H1 (cell line): ENCODE measurements at regions not wholly inside any gene's neighbourhood (a gene's known extent, or its start where the extent isn't known, plus 50 kb on each side); places are given as distances from the start of the nearest gene placed in this dataset.

ENCODE experiments used
- CTCF ChIA-PET: fragments of 300-600 bp; sonication (Branson Sonifier 250); formaldehyde crosslinking; loops from one replicate; lab custom pipeline; 2021; ENCODE audit not compliant: partially characterized antibody; lab: Charles Lee
- POLR2A ChIA-PET: fragments of 300-600 bp; sonication (Branson Sonifier 250); formaldehyde crosslinking; loops from one replicate; lab custom pipeline; 2021; ENCODE audit warnings: inconsistent platforms; ENCODE audit not compliant: partially characterized antibody; lab: Charles Lee
- DNase-seq, 2 experiments: peaks; one replicate each; pipeline versions ENCODE4 v3.0.0 to v3.0.0-alpha.2; 2010 to 2022; ENCODE audit warnings: low spot score in 2 of 2, low read depth in 1 of 2, mixed read lengths in 1 of 2
- FAIRE-seq: peaks from 2 replicates; lab custom pipeline; 2011; peaks lifted over from hg19 to GRCh38; lab: Jason Lieb, UNC
- H2AFZ ChIP-seq: 2 replicates; pipeline ENCODE4 v1.8.1; 2012; ENCODE audit warnings: low read length, inconsistent platforms
- H2AK5ac ChIP-seq: 2 replicates; pipeline ENCODE4 v1.6.1; 2013; ENCODE audit warnings: low read depth, low read length
- H2BK120ac ChIP-seq: replicated peaks from 2 replicates; pipeline ENCODE3; 2013; ENCODE audit warnings: low read depth, low read length, inconsistent platforms
- H2BK12ac ChIP-seq: 2 replicates; pipeline ENCODE4 v1.6.1; 2013; ENCODE audit warnings: low read depth, low read length
- H2BK15ac ChIP-seq: 2 replicates; pipeline ENCODE4 v1.6.1; 2013; ENCODE audit warnings: low read length
- H2BK20ac ChIP-seq: 2 replicates; pipeline ENCODE4 v1.6.1; 2013; ENCODE audit warnings: low read length
- H2BK5ac ChIP-seq: 2 replicates; pipeline ENCODE4 v1.6.1; 2013; ENCODE audit warnings: low read depth, low read length
- H3K14ac ChIP-seq: 2 replicates; pipeline ENCODE4 v1.6.1; 2013; ENCODE audit warnings: inconsistent platforms; ENCODE audit not compliant: insufficient read length
- H3K18ac ChIP-seq: 2 replicates; pipeline ENCODE4 v1.6.1; 2013; ENCODE audit warnings: low read length; ENCODE audit errors: extremely low read depth
- H3K23ac ChIP-seq: 2 replicates; pipeline ENCODE4 v1.6.1; 2013; ENCODE audit warnings: inconsistent platforms; ENCODE audit not compliant: insufficient read length
- H3K23me2 ChIP-seq: 2 replicates; pipeline ENCODE4 v1.6.1; 2013; ENCODE audit warnings: low read depth, low read length
- H3K27ac ChIP-seq: 2 replicates; pipeline ENCODE4 v1.6.1; 2011; ENCODE audit warnings: low read depth, low read length, inconsistent platforms
- H3K27me3 ChIP-seq, 4 experiments: replicated peaks in 1 of 4; 1 replicate in 1 of 4; 2 replicates in 3 of 4; pipeline versions ENCODE4 v1.6.1 to v1.8.1; 2011 to 2013; ENCODE audit warnings: low read length in 3 of 4, mild to moderate bottlenecking in 3 of 4, inconsistent platforms in 2 of 4, mixed read lengths in 2 of 4, moderate library complexity in 1 of 4; ENCODE audit not compliant: control insufficient read depth in 3 of 4, insufficient read depth in 3 of 4; ENCODE audit errors: extremely low read depth in 1 of 4
- H3K36me3 ChIP-seq, 4 experiments: 2 replicates each; pipeline versions ENCODE4 v1.6.1 to v1.8.1; 2011 to 2013; ENCODE audit warnings: mild to moderate bottlenecking in 4 of 4, low read length in 3 of 4, moderate library complexity in 2 of 4, control low read depth in 1 of 4, inconsistent platforms in 1 of 4; ENCODE audit not compliant: insufficient read depth in 4 of 4, control insufficient read depth in 2 of 4
- H3K4ac ChIP-seq: replicated peaks from 2 replicates; pipeline ENCODE3; 2013; ENCODE audit warnings: low read length, low read depth, mixed read lengths, inconsistent platforms; ENCODE audit not compliant: insufficient read length
- H3K4me1 ChIP-seq, 4 experiments: replicated peaks in 1 of 4; 1 replicate in 1 of 4; 2 replicates in 3 of 4; pipeline versions ENCODE4 v1.6.1 to v1.8.1; 2011 to 2013; ENCODE audit warnings: low read length in 3 of 4, inconsistent platforms in 2 of 4, mixed read lengths in 1 of 4; ENCODE audit not compliant: insufficient read depth in 4 of 4, control insufficient read depth in 3 of 4
- H3K4me2 ChIP-seq, 2 experiments: 2 replicates each; pipeline versions ENCODE4 v1.6.1 to v1.8.1; 2011 to 2013; ENCODE audit warnings: low read depth in 2 of 2, low read length in 2 of 2, control low read depth in 1 of 2, inconsistent platforms in 1 of 2, mild to moderate bottlenecking in 1 of 2; ENCODE audit not compliant: insufficient read depth in 1 of 2
- H3K4me3 ChIP-seq, 4 experiments: fragments of 200-600, 300-600 bp in 1 of 4; sonication (generic), shearing (Covaris generic), sonication (Bioruptor Twin) in 1 of 4; 2 replicates each; pipeline versions ENCODE4 v1.5.1 to v1.8.1; 2011 to 2016; ENCODE audit warnings: low read length in 4 of 4, low read depth in 3 of 4, control low read depth in 2 of 4, inconsistent platforms in 2 of 4, mild to moderate bottlenecking in 2 of 4, mixed read lengths in 1 of 4, moderate library complexity in 1 of 4; ENCODE audit not compliant: insufficient read depth in 2 of 4; ENCODE audit errors: extremely low read depth in 1 of 4
- H3K56ac ChIP-seq: replicated peaks from 2 replicates; pipeline ENCODE3; 2013; ENCODE audit warnings: low read depth, mild to moderate bottlenecking, mixed read lengths, low read length, inconsistent platforms; ENCODE audit not compliant: insufficient read length
- H3K79me1 ChIP-seq: 2 replicates; pipeline ENCODE4 v1.6.1; 2013; ENCODE audit warnings: low read depth, low read length, control low read depth
- H3K79me2 ChIP-seq, 2 experiments: 2 replicates each; pipeline versions ENCODE4 v1.6.1 to v1.8.1; 2012 to 2013; ENCODE audit warnings: low read length in 2 of 2, mild to moderate bottlenecking in 2 of 2, inconsistent platforms in 1 of 2; ENCODE audit not compliant: insufficient read depth in 2 of 2, control insufficient read depth in 1 of 2
- H3K9ac ChIP-seq, 4 experiments: replicated peaks in 1 of 4; 1 replicate in 1 of 4; 2 replicates in 3 of 4; pipeline versions ENCODE4 v1.6.1 to v1.8.1; 2011 to 2013; ENCODE audit warnings: low read depth in 3 of 4, low read length in 3 of 4, control low read depth in 2 of 4, mild to moderate bottlenecking in 2 of 4, moderate library complexity in 2 of 4, inconsistent platforms in 1 of 4; ENCODE audit errors: extremely low read depth in 1 of 4
- H3K9me3 ChIP-seq, 2 experiments: 2 replicates each; pipeline versions ENCODE4 v1.6.1 to v1.8.1; 2012 to 2013; ENCODE audit warnings: mild to moderate bottlenecking in 2 of 2, moderate library complexity in 2 of 2, control low read depth in 1 of 2, inconsistent platforms in 1 of 2, low read depth in 1 of 2, low read length in 1 of 2, mixed read lengths in 1 of 2; ENCODE audit not compliant: insufficient read depth in 2 of 2
- H4K20me1 ChIP-seq, 2 experiments: replicated peaks in 1 of 2; 2 replicates each; pipeline versions ENCODE3 to v1.8.1; 2011 to 2013; ENCODE audit warnings: inconsistent platforms in 2 of 2, low read length in 2 of 2, mild to moderate bottlenecking in 1 of 2; ENCODE audit not compliant: insufficient read depth in 2 of 2, control insufficient read depth in 1 of 2
- H4K5ac ChIP-seq: 2 replicates; pipeline ENCODE4 v1.6.1; 2013; ENCODE audit warnings: low read length, low read depth, mixed read lengths, inconsistent platforms; ENCODE audit not compliant: insufficient read length
- H4K8ac ChIP-seq: 2 replicates; pipeline ENCODE4 v1.8.0; 2013; ENCODE audit warnings: mild to moderate bottlenecking, moderate library complexity, low read length, inconsistent platforms; ENCODE audit not compliant: insufficient read depth; ENCODE audit errors: extremely low read depth
- H4K91ac ChIP-seq: replicated peaks from 2 replicates; pipeline ENCODE3; 2013; ENCODE audit warnings: low read length, mixed read lengths, inconsistent platforms; ENCODE audit not compliant: insufficient read length
- EGR1 ChIP-seq: IDR thresholded peaks from 2 replicates; pipeline ENCODE4 v1.6.1; 2011; ENCODE audit warnings: low read depth, low read length, borderline replicate concordance
- GABPA ChIP-seq: IDR thresholded peaks from 2 replicates; pipeline ENCODE4 v1.6.1; 2011; ENCODE audit warnings: mild to moderate bottlenecking, low read length, moderate library complexity, borderline replicate concordance; ENCODE audit not compliant: insufficient read depth
- PHF8 ChIP-seq: fragments of 200-600 bp; sonication (generic); conservative IDR thresholded peaks from 2 replicates; pipeline ENCODE4 v1.7.1; 2012; ENCODE audit warnings: low read depth, mild to moderate bottlenecking, inconsistent platforms, low read length, moderate library complexity
- WGBS, 2 experiments: shearing (Covaris generic) in 1 of 2; methylation state at CpG; one replicate each; pipeline versions ENCODE4 v1.1.6 to v1.1.7; 2013 to 2015; ENCODE audit warnings: low lambda C conversion rate in 2 of 2, mixed read lengths in 2 of 2, inconsistent platforms in 1 of 2, low coverage in 1 of 2, missing lambda C conversion rate in 1 of 2; ENCODE audit not compliant: insufficient replicate concordance in 2 of 2, insufficient coverage in 1 of 2, insufficient read length in 1 of 2; ENCODE audit errors: extremely low coverage in 1 of 2, missing lambda C conversion rate in 1 of 2; 5-methylcytosine and 5-hydroxymethylcytosine counted together

- H3K4me3 ChIP-seq: no peak overlapping the region
- H3K79me2 ChIP-seq: no peaks in the 10 kb centered on the region
- H4K8ac ChIP-seq: no peak overlapping the region
- H3K9me3 ChIP-seq: no peaks in the 10 kb centered on the region
- H3K27ac ChIP-seq: no peak overlapping the region
- DNase-seq (no peak), FAIRE-seq (no peak)
- no peak overlapping the region for H3K9ac ChIP-seq
- H3K4ac ChIP-seq: no peak overlapping the region
- ChIA-PET CTCF (interaction anchor here (0.6 to 1.0 kb wide), 4 partner anchors 15 to 136 kb away, joined by 3 to 5 read pairs (median 4); no protein-coding TSS in a partner anchor), POLR2A (no interaction called here)
- H3K4me2 ChIP-seq: no peak overlapping the region
- no peak overlapping the region for H3K56ac ChIP-seq
- no peaks in the 10 kb centered on the region; the same call in 1 of the 2 replicates for H3K23me2 ChIP-seq
- 91% methylated on average over 2 of the region's 2 CpGs; no CpG with 5 or more reads in 1 of the 2 experiments for WGBS, 2 experiments
- H2BK120ac ChIP-seq: no peak overlapping the region
- H4K5ac ChIP-seq: no peak overlapping the region
- H3K4me1 ChIP-seq: no peaks in the 10 kb centered on the region
- no peak overlapping the region for H2AK5ac ChIP-seq
- H3K27me3 ChIP-seq: no peaks in the 10 kb centered on the region
- TF ChIP-seq PHF8: no peak
- no peak for TF ChIP-seq GABPA
- no peak for TF ChIP-seq EGR1
- no peak overlapping the region for H2BK20ac ChIP-seq
- no peaks in the 10 kb centered on the region for H4K20me1 ChIP-seq
- no peak overlapping the region for H2BK5ac ChIP-seq
- no peak overlapping the region for H2BK12ac ChIP-seq
- no peaks in the 10 kb centered on the region for H3K79me1 ChIP-seq
- no peaks in the 10 kb centered on the region for H3K36me3 ChIP-seq
- no peak overlapping the region for H2AFZ ChIP-seq
- H4K91ac ChIP-seq: no peak overlapping the region
- no peak overlapping the region for H2BK15ac ChIP-seq
- H3K18ac ChIP-seq: no peak overlapping the region
- H3K23ac ChIP-seq: no peak overlapping the region
- H3K14ac ChIP-seq: no peak overlapping the region
Measured at GRCh38 chr4:63541828-63542227, 867.4 kb downstream of the TECRL start.
